Dendritic cell treated with granulocyte-macrophage colony-stimulating factor and Interleukin-4, amounts not matched to agents 40 ng/mL and 50 ng/mL, for 4 days (primary cell): ENCODE measurements at regions not wholly inside any gene's neighbourhood (a gene's known extent, or its start where the extent isn't known, plus 50 kb on each side); places are given as distances from the start of the nearest gene placed in this dataset.

Experiments used
- H3K27ac Mint-ChIP-seq: one replicate; pipeline ENCODE4 v1.8.0; 2022; ENCODE audit warnings: mild to moderate bottlenecking, mixed read lengths
- H3K27me3 Mint-ChIP-seq: one replicate; pipeline ENCODE4 v1.8.0; 2022; ENCODE audit warnings: mild to moderate bottlenecking, mixed read lengths
- H3K36me3 Mint-ChIP-seq: one replicate; pipeline ENCODE4 v1.8.0; 2022; ENCODE audit warnings: low read depth, mixed read lengths
- H3K4me1 Mint-ChIP-seq: one replicate; pipeline ENCODE4 v1.8.0; 2022; ENCODE audit warnings: low read depth, mixed read lengths
- H3K4me3 Mint-ChIP-seq: one replicate; pipeline ENCODE4 v1.8.0; 2022; ENCODE audit warnings: mild to moderate bottlenecking, moderate library complexity, mixed read lengths
- H3K9me3 Mint-ChIP-seq: one replicate; pipeline ENCODE4 v1.8.0; 2022; ENCODE audit warnings: mixed read lengths
- intact Hi-C: fragments of 100-400 bp; cut with micrococcal nuclease; formaldehyde crosslinking; loops from one replicate; pipeline ENCODE4 v1.15.0; 2022

DNA sequence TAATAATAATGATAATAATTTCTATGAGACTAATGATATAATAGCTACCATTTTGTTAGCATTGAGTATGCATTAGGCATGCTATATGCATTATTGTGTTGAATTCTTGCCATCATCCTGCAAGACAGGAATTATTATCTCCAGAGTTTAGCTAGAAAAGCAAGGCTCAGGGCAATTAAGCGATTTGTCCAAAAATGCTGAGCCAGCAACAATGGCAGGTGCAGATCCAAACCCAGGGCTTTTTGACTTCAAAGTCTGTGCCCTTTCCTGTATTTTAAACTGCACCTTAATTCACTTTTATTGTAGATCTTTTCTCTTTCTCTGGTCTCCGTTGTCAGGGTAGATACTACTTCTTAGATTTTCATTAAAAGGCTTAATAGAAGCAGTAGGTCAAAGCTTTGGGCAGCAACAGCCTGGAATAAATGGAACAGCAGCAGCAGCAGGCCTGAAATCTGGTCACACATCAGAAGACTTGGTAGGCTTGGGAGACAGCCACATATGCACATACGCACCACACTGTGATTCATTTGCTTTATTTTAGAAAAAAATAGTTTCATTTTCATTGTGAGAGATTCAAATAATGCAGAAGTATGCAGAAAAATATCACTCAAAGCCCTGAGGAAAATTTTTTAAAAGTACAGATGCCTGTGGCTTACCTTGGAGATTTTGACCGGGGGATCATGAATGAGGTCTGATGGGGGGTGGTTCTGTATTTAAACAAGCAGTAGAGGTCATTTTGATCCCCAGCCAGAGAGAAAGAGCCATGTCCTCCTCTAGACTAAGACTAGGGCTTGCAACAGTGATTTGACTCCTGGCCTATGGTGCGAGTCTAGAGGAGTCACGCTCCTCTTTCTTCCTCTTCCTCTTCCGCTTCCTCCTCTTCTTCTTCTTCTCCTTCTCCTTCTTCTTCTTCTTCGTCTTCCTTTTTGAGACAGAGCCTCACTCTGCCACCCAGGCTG, 455.7 kb downstream of the TSN start:
- Mint-ChIP-seq H3K9me3 (no peaks in the 10 kb centered on the region), H3K27me3 (no peaks in the 10 kb centered on the region), H3K36me3 (no peaks in the 10 kb centered on the region)

DNA sequence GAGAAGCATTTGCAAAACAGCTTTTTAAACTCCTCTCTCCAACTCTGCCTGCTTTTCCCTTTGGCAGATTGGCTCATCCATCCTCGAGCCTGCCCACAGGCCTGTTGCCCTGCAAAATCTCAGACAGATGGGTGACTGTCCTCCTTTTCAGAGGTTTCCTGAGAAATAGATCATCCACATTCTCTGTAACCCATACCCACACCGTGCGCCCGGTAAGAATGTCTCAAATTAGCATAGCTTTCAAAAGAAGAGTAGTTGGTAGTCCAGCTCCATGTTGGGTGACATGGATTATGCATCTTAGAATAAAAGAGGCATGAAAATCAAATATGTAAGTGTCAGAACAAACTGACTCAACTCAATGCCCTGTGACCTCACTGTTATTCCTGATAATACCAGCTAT, 457.9 kb downstream of the TSN start:
- H3K9me3 Mint-ChIP-seq, result no peaks in the 10 kb centered on the region
- intact Hi-C loops, result no loop called here
- H3K4me3 Mint-ChIP-seq, result no peak overlapping the region
- H3K4me1 Mint-ChIP-seq, result no peaks in the 10 kb centered on the region
- H3K36me3 Mint-ChIP-seq, result no peaks in the 10 kb centered on the region
- H3K27ac Mint-ChIP-seq, result no peak overlapping the region
- H3K27me3 Mint-ChIP-seq, result no peaks in the 10 kb centered on the region

More for the DNA sequence above, 455.7 kb downstream of the TSN start:
- Mint-ChIP-seq H3K4me3 (no peak overlapping the region), H3K4me1 (no peaks in the 10 kb centered on the region), H3K27ac (no peak overlapping the region)
- intact Hi-C loops, result no loop called here

DNA sequence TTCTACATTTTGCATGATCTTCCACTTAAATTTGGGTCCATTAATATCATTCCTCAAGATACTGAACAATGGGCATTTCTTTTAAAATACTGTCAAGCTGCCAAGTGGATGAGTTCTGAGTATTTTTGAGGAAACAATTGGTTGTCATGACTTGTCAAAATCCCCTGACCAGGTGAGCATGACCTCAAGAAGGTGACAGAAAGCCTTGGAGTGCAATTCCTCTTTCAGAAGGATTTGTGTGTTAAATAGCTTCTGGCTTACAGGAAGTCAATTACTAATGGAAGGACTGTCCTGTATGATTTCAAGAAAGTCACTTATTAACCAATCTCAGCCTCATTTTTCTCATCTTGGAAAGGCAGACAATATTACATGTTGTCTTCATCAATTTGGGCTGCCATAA, 460.6 kb downstream of the TSN start:
- no peak overlapping the region for H3K27ac Mint-ChIP-seq
- no peaks in the 10 kb centered on the region for H3K36me3 Mint-ChIP-seq
- no peaks in the 10 kb centered on the region for H3K4me1 Mint-ChIP-seq
- no peaks in the 10 kb centered on the region for H3K9me3 Mint-ChIP-seq
- H3K27me3 Mint-ChIP-seq, result no peaks in the 10 kb centered on the region
- intact Hi-C loops, result no loop called here
- no peak overlapping the region for H3K4me3 Mint-ChIP-seq

DNA sequence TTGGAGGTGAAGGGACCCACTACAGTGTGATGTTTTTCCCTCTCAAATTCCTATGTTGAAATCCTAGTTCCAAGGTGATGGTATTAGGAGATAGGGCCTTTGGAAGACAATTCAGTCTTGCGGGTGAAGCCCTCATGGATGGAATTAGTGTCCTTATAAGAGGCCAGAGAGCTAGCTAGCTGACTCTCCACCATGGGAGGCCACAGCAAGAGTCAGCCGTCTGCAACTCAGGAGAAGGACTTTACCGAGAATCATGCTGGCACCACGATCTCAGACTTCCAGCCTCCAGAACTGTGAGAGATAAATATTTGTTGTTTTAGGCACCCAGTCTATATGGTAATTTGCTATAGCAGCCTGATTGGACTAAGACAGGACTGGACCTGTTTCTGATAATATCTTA, 461.4 kb downstream of the TSN start:
- no peak overlapping the region for H3K4me3 Mint-ChIP-seq
- H3K27me3 Mint-ChIP-seq, result no peaks in the 10 kb centered on the region
- intact Hi-C loops, result no loop called here
- no peaks in the 10 kb centered on the region for H3K4me1 Mint-ChIP-seq
- H3K27ac Mint-ChIP-seq, result no peak overlapping the region
- no peaks in the 10 kb centered on the region for H3K36me3 Mint-ChIP-seq
- H3K9me3 Mint-ChIP-seq, result no peaks in the 10 kb centered on the region

DNA sequence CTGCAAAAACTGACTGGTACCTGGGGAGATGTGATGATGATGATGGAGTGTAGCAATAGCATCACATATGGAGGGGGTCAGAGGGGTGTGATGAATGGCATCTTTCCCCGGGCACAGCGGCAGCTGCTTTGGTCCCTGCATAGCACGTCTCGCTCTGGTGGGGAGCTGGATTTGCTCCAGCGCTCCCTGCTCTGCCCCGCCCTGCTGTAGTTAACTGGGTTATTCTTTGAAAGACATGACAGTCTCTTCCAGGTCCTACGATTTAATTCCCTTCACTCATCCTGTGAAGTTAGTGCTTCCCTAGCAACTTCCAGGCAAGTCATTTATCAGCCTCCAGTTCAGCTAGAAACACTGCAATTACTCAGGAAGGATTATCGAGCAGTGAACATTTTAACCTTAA, 463.1 kb downstream of the TSN start:
- Mint-ChIP-seq H3K27me3 (no peaks in the 10 kb centered on the region), H3K36me3 (no peaks in the 10 kb centered on the region), H3K27ac (no peak overlapping the region), H3K9me3 (no peaks in the 10 kb centered on the region), H3K4me3 (no peak overlapping the region), H3K4me1 (no peaks in the 10 kb centered on the region)
- intact Hi-C loops, result no loop called here

DNA sequence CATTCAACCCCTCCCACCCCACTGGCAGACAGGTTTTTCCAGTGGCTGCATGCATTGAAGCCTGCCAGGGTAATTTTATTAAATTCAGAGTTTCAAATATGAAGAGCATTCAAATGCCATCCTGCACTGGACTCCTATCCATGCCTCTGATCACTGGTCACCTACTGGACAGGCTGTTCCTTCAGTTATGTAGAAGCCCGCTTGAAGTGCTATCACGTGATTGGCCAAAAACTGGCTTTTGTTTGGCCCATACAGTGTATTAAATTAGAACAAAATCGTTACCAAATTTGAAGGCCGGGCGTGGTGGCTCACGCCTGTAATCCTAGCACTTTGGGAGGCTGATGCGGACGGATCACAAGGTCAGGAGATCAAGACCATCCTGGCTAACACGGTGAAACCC, 464.1 kb downstream of the TSN start:
- Mint-ChIP-seq H3K9me3 (no peaks in the 10 kb centered on the region), H3K4me1 (no peaks in the 10 kb centered on the region), H3K36me3 (no peaks in the 10 kb centered on the region), H3K27ac (no peak overlapping the region), H3K27me3 (no peaks in the 10 kb centered on the region), H3K4me3 (no peak overlapping the region)
- intact Hi-C loops, result no loop called here

DNA sequence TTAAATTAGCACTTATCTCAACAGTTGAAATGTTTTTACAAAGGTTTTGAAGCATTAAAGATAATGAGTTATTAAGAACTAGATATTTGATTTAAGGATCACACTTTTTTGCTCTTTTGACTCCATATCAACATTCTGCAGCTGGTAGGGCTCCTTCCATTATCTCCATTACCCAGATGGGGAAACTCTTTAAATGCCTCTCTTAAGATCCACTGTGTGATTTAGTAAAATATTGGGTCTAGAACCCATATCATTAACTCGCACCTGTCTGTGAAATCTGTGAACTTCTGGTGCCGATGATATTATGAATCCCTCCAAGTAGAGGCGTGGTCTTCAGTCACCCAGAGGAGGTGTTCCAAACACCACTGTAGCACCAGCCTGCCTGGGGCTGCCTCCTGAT, 466.2 kb downstream of the TSN start:
- intact Hi-C loops, result no loop called here
- no peaks in the 10 kb centered on the region for H3K27me3 Mint-ChIP-seq
- H3K4me3 Mint-ChIP-seq, result no peak overlapping the region
- H3K36me3 Mint-ChIP-seq, result no peaks in the 10 kb centered on the region
- no peaks in the 10 kb centered on the region for H3K4me1 Mint-ChIP-seq
- H3K27ac Mint-ChIP-seq, result no peak overlapping the region
- no peaks in the 10 kb centered on the region for H3K9me3 Mint-ChIP-seq

DNA sequence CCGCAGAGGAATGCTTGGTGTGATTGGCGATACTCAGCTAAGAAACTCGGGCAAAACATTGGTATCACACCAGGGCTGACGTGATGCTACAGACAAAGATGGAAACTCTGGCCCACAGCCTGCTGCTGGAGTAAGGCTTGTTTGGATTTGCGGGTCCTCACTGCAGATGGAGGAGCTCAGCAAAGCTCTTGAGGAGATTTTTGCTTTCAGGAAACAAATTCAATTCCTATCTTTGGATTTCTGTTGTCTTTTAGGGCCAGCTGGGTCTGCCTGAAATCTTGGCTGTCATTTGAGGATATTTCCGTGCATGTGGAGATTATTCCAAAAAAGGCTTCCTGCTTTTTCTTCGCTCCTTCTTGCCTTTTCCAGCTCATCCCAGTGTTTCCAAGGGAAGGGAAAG, 475.8 kb downstream of the TSN start:
- Mint-ChIP-seq H3K9me3 (no peaks in the 10 kb centered on the region), H3K4me3 (no peak overlapping the region), H3K27ac (no peak overlapping the region), H3K27me3 (no peaks in the 10 kb centered on the region), H3K36me3 (no peaks in the 10 kb centered on the region), H3K4me1 (no peaks in the 10 kb centered on the region)
- intact Hi-C loops, result no loop called here

DNA sequence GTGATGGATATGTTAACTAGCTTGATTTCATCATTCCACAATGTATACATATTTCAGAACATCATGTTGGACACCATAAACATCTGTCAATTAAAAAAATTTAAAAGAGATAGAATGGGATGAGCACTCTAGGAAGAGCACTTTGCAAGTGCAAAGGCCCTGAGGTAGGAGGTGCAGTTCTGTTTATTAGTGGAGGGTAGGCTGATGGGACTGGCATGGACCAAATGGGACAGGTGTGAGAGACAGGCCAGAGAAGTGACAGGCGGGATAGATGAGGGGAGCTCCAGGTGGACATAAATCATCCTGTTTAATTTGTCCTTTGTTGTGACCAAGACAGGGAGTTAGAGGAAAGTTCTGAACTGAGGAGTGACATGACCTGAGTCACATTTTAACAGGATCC, 477.9 kb downstream of the TSN start:
- Mint-ChIP-seq H3K9me3 (no peaks in the 10 kb centered on the region), H3K36me3 (no peaks in the 10 kb centered on the region), H3K4me1 (no peaks in the 10 kb centered on the region), H3K27me3 (no peaks in the 10 kb centered on the region), H3K4me3 (no peak overlapping the region), H3K27ac (no peak overlapping the region)
- intact Hi-C loops, result no loop called here

DNA sequence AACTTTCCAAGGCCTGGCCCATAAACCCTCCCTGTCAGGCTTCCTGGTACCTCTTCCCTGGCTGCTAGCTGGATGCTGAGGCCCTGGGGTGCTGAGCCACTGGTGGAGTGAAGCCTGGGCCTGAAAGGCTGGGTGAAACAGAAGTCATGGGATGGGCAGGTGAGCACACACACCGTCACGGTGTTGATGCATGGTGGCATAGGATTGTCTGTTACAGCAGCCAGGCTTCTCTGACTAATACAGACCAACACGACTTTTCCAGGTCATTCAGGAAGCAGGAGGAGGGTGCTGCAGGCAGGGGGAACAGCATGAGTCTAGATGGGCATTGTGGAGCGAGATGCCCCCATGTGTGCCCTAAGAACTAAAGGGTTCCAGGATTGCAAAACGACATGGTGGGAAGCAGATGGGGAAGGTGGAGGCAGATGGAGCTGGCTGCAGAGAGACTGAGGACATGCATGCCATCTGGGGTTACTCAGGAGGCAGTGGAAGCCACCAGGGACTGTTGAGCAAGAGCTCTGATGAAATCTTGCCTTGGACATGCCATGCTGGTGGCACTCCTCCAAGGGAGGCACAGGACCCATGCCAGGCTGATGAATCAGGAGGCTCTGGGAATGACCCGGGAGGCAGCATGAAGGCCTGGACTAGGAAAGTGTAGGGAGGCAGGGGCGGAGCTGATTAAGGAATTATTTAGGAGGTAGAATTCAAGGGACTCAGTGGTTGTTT, 480.9 kb downstream of the TSN start:
- Mint-ChIP-seq H3K4me1 (no peaks in the 10 kb centered on the region), H3K27me3 (no peaks in the 10 kb centered on the region), H3K9me3 (no peaks in the 10 kb centered on the region), H3K36me3 (no peaks in the 10 kb centered on the region), H3K4me3 (no peak overlapping the region), H3K27ac (no peak overlapping the region)
- intact Hi-C loops, result no loop called here

DNA sequence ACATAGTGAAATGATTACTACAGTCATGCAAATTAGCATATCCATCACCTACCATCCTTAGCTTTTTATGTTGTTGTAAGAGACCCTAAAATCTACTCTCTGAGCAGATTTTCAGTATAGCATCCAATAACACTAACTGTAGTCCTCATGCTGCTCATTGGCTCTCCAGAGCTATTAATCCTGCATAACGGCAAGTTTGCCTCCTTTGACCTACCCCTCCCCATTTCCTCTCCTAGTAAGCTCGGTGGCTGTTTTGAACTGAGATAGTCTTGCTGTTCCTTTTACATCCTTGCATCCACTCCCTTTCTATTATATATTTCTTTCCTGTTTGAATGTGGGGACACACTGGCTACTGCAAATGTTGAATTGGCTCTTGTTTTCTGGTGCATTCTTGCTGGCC, 481.5 kb downstream of the TSN start:
- no peak overlapping the region for H3K27ac Mint-ChIP-seq
- no peaks in the 10 kb centered on the region for H3K4me1 Mint-ChIP-seq
- no peak overlapping the region for H3K4me3 Mint-ChIP-seq
- H3K36me3 Mint-ChIP-seq, result no peaks in the 10 kb centered on the region
- H3K27me3 Mint-ChIP-seq, result no peaks in the 10 kb centered on the region
- intact Hi-C loops, result no loop called here
- H3K9me3 Mint-ChIP-seq, result peaks cover 5% of the 10 kb centered on the region

DNA sequence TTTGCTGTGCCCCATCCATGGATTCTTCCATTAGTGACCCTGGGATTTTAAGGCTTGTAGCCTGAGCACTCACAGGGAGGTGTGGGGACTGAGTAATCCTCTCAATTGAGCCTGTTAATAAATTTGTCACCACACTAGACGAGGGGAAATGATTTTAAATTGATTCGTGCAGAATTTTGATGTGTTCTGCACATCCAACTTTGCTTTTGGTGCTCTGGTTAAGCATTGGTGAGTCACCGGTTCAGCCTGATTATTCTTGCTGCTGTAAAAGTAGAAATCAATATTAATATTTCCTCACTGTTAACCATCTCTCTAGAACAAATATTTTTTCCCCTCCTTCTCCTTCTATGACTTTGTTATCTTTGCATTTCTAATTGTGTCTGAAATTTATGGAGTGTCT, 482.0 kb downstream of the TSN start:
- intact Hi-C loops, result no loop called here
- H3K4me3 Mint-ChIP-seq, result no peak overlapping the region
- H3K9me3 Mint-ChIP-seq, result peaks cover 8% of the 10 kb centered on the region
- no peaks in the 10 kb centered on the region for H3K27me3 Mint-ChIP-seq
- H3K27ac Mint-ChIP-seq, result no peak overlapping the region
- H3K4me1 Mint-ChIP-seq, result no peaks in the 10 kb centered on the region
- H3K36me3 Mint-ChIP-seq, result no peaks in the 10 kb centered on the region

DNA sequence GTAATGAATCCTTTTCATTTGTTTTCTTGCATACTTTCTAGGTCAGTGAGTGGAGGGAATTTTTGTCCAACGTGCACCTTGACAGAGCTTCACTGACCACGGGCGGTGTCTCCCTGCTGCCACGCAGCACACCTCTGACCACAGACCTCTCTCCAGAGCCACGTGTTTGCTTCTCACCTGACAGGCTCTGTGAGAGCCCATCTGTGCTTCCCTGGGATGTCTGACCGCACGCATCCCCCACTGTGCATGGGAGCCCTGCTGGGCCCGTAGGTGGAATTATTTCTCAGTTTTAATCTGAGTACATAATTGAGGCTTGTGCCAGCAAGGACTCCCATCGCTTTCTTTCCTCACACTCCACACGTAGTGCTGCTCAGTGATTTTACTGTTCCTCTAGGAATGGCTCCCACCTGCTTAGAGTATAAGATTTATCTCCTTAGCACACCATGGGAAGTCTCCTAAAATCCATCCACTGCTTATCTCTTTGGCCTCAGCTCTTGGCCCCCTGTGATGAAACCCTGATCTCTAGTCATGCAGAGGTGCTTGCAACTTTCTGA, 482.6 kb downstream of the TSN start:
- Mint-ChIP-seq H3K36me3 (no peaks in the 10 kb centered on the region), H3K4me1 (no peaks in the 10 kb centered on the region), H3K27me3 (no peaks in the 10 kb centered on the region), H3K4me3 (no peak overlapping the region), H3K9me3 (peaks cover 8% of the 10 kb centered on the region), H3K27ac (no peak overlapping the region)
- intact Hi-C loops, result no loop called here

DNA sequence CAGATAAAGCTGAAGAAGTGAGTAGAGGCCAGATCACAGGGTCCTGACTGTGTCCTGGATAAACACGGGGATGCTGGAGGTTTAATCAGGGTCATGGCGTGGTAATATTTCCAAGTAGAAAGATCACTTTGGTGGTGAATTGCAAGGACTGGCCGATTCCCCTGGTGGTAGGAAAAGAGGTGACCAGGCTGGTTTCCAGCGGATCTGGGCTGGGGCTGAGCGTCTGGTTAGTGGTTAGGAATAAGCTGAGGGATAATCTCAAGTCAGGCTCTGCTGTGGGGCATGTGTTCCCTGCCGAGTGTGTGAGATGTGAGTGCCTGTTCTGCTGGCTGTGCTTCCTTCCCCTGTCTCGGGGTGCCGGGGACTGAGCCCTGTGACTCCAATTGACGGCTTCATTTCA, 484.0 kb downstream of the TSN start:
- Mint-ChIP-seq H3K9me3 (peaks cover 8% of the 10 kb centered on the region), H3K4me3 (no peak overlapping the region), H3K27me3 (no peaks in the 10 kb centered on the region), H3K27ac (no peak overlapping the region), H3K36me3 (no peaks in the 10 kb centered on the region), H3K4me1 (no peaks in the 10 kb centered on the region)
- intact Hi-C loops, result no loop called here
